Gastrocnemius medialis (tissue), 4 donors: ENCODE measurements at regions not wholly inside any gene's neighbourhood (a gene's known extent, or its start where the extent isn't known, plus 50 kb on each side); places are given as distances from the start of the nearest gene placed in this dataset.
A peak's percentile ranks its signal among the peaks of the same experiment; 100 is the strongest.

Experiments
- ATAC-seq, 2 donors: fragments of 150-250 bp; one replicate each; pipeline ENCODE4 v1.9.1; 2016
- DNase-seq, 2 donors: peaks; one replicate each; pipeline ENCODE4 v3.0.0-alpha.2; 2019
- H3K27ac ChIP-seq, 4 donors: fragments of 200-600 bp; sonication (generic); 1 replicate in 1 of 4; 2 replicates in 3 of 4; pipeline ENCODE4 v1.5.1; 2016 to 2018; ENCODE audit warnings: mild to moderate bottlenecking in 2 of 4, moderate library complexity in 1 of 4
- H3K27me3 ChIP-seq, 3 donors: fragments of 200-600 bp; sonication (generic) in 2 of 3; 1 replicate in 1 of 3; 2 replicates in 2 of 3; pipeline versions ENCODE4 v1.5.1 to v1.6.0; 2016 to 2019; ENCODE audit warnings: mild to moderate bottlenecking in 1 of 3, moderate library complexity in 1 of 3
- H3K36me3 ChIP-seq, 2 donors: fragments of 200-600 bp; sonication (generic) in 1 of 2; one replicate each; pipeline ENCODE4 v1.5.1; 2017 to 2018
- H3K4me1 ChIP-seq, 2 donors: fragments of 200-600 bp; sonication (generic) in 1 of 2; one replicate each; pipeline ENCODE4 v1.5.1; 2016 to 2017; ENCODE audit warnings: mild to moderate bottlenecking in 2 of 2
- H3K4me3 ChIP-seq, 4 donors: fragments of 200-600 bp; sonication (generic) in 3 of 4; 1 replicate in 1 of 4; 2 replicates in 3 of 4; pipeline ENCODE4 v1.5.1; 2016 to 2019; ENCODE audit warnings: mild to moderate bottlenecking in 2 of 4
- H3K9me3 ChIP-seq, 3 donors: fragments of 200-600 bp; sonication (generic) in 2 of 3; 1 replicate in 1 of 3; 2 replicates in 2 of 3; pipeline ENCODE4 v1.5.1; 2016 to 2019
- POLR2A ChIP-seq, 2 donors: fragments of 450-650 bp; IDR thresholded peaks; one replicate each; pipeline ENCODE4 v1.6.1; 2017; ENCODE audit warnings: antibody characterized with exemption in 2 of 2, mild to moderate bottlenecking in 2 of 2, moderate library complexity in 2 of 2
- in situ Hi-C, 4 donors: fragments of 200-750 bp; cut with MboI; loops; one replicate each; pipeline versions ENCODE4 v1.15.0 to v1.8.0; 2017; ENCODE audit warnings: low sequenced_read_pairs in 4 of 4
- intact Hi-C: fragments of 100-400 bp; cut with DNase I; formaldehyde crosslinking; loops from one replicate; pipeline ENCODE4 v1.15.1; 2023; ENCODE audit warnings: low total_unique reads
- TF ChIP-seq, protein P1 (sequence below), 5 experiments: fragments of 450-650 bp in 3 of 5; fragments of 200-600 bp in 2 of 5; sonication (generic) in 2 of 5; IDR thresholded peaks in 4 of 5; conservative IDR thresholded peaks in 1 of 5; 1 replicate in 4 of 5; 2 replicates in 1 of 5; pipeline ENCODE4 v1.5.1; 2016 to 2019; ENCODE audit warnings: antibody characterized with exemption in 5 of 5, mild to moderate bottlenecking in 3 of 5, moderate library complexity in 3 of 5

DNA sequence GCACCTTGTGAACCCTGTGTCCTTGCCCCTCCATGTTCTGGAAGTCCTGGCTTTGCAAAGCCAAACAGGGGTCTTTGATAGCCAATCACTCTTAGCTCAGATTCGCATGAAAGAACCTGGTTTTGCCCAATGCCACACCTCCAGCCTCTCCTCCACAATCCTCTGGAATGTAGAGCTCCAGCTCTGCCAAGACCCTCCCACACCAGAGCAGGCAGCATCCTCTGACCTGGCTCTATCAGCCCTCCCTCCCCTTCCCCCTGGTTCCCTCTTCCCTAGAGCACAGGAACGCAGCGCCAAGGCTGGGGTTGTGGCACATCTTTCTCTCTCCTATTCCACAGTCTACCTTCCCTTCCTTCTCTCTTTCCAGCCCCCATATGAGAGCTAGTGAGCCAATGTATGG, 133.3 kb downstream of the RPLP1 start:
- intact Hi-C loops (no loop called here), in situ Hi-C loops (no loop called here)
- Histone ChIP-seq H3K27me3 (no peaks in the 10 kb centered on the region), H3K36me3 (no peaks in the 10 kb centered on the region), H3K4me3 (no peak overlapping the region), H3K9me3 (no peaks in the 10 kb centered on the region), H3K4me1 (peaks cover 0 to 21% of the 10 kb centered on the region in 2 donors), H3K27ac (no peak overlapping the region)
- DNase-seq (no peak), ATAC-seq (no peak)
- TF ChIP-seq, protein P1, sequence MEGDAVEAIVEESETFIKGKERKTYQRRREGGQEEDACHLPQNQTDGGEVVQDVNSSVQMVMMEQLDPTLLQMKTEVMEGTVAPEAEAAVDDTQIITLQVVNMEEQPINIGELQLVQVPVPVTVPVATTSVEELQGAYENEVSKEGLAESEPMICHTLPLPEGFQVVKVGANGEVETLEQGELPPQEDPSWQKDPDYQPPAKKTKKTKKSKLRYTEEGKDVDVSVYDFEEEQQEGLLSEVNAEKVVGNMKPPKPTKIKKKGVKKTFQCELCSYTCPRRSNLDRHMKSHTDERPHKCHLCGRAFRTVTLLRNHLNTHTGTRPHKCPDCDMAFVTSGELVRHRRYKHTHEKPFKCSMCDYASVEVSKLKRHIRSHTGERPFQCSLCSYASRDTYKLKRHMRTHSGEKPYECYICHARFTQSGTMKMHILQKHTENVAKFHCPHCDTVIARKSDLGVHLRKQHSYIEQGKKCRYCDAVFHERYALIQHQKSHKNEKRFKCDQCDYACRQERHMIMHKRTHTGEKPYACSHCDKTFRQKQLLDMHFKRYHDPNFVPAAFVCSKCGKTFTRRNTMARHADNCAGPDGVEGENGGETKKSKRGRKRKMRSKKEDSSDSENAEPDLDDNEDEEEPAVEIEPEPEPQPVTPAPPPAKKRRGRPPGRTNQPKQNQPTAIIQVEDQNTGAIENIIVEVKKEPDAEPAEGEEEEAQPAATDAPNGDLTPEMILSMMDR (IDR thresholded peaks at IDR 0.05 in 4 of 5, conservative IDR thresholded peaks at IDR 0.05 in 1 of 5), result no peak

DNA sequence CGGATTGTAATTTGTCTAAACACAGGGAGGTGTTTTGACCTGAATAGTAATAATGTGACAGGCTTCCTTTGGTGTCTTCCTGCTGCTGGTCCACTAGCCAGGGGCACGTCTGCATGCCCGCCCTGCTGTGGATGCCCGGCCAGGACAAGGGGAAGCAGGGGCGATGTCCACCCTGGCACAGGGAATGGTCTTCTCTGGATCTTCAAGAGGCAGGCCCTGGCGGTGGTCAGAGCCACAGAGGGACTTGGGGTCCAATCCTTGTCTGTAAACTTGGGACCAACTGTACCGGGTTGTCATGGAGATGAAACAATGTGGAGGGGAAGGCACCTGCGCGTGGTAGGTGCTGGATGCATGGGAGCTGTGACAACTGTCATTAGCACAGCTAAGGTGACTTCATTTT, 134.1 kb downstream of the RPLP1 start:
- no peaks in the 10 kb centered on the region for H3K36me3 ChIP-seq
- in situ Hi-C loops, result no loop called here
- no peak for TF ChIP-seq POLR2A (IDR thresholded peaks at IDR 0.05)
- TF ChIP-seq, protein P1 (IDR thresholded peaks at IDR 0.05 in 4 of 5, conservative IDR thresholded peaks at IDR 0.05 in 1 of 5), result no peak
- no peak overlapping the region for H3K27ac ChIP-seq
- no peak overlapping the region for H3K4me3 ChIP-seq
- H3K27me3 ChIP-seq, result no peaks in the 10 kb centered on the region
- peaks cover 0 to 21% of the 10 kb centered on the region in 2 donors for H3K4me1 ChIP-seq
- H3K9me3 ChIP-seq, result no peaks in the 10 kb centered on the region
- DNase-seq, result no peak
- ATAC-seq, result no peak
- intact Hi-C loops, result no loop called here

DNA sequence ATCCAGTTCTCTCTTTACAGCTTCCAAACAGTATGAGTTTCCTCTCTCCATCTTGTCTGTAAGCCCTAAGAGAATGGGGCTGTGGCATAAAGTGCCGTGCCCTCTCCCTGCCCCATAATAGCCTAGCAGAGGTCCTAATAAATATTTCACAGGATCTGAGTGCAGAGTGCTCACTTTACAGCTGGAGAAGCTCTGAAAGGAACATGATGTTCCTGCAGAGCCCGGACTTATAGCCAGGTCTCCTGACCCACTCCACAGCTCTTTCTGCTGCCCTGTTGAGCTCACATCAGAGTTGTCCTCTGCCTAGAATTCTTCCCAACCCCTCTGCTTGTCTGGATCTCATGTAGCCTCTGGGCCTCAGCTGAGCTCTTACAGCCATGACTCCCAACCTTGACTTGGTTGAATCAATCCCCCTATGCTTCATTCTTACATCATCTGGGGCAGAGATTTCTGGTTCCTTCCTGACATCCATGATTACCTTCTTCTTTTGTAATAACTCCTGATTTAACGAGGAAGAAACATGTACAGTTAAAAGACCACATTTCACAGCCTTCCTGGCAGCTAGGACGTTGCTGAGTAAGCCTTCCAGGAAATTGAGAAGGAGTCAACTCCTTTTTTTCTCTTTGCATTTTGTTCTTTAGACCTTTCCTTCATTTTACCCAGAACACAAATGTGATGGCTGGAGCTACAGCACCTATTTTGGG, 135.3 kb downstream of the RPLP1 start:
- Histone ChIP-seq H3K9me3 (no peaks in the 10 kb centered on the region), H3K27me3 (no peaks in the 10 kb centered on the region), H3K4me1 (peaks cover 0 to 21% of the 10 kb centered on the region in 2 donors), H3K4me3 (no peak overlapping the region), H3K36me3 (no peaks in the 10 kb centered on the region), H3K27ac (peak overlapping the region in 1 of 4 donors; percentile 46)
- no peak for DNase-seq
- peak; percentile 45 to 62 for ATAC-seq
- in situ Hi-C loops (no loop called here), intact Hi-C loops (no loop called here)
- TF ChIP-seq, protein P1 (IDR thresholded peaks at IDR 0.05 in 4 of 5, conservative IDR thresholded peaks at IDR 0.05 in 1 of 5), result no peak
- TF ChIP-seq POLR2A (IDR thresholded peaks at IDR 0.05), result no peak

DNA sequence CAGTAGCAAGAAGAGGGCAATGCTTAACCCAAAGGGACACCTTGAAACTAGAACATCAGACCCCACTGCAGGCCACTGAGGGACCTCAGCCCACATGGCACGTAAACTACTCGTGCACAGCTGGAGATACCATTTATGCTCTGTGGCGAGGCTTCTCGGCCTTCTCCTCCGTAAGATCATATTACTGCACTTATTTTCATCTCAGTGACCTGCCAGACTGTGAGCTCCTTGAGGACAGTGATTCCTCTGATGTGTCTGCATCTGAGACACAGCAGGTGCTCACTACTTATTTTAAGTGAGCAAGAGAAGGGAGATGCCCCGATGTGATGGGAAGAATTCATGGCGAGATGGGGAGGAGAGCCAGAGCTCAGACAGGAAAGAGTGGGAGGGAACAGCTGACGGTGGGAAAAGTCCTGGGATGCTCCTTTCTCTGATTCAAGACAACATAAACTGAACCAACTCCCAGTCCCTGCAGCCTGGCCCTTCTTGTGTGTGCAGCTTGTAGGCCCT, 137.6 kb downstream of the RPLP1 start:
- H3K36me3 ChIP-seq, result no peaks in the 10 kb centered on the region
- H3K27ac ChIP-seq, result no peak overlapping the region
- in situ Hi-C loops (no loop called here), intact Hi-C loops (loop anchor here (10.0 kb wide), 1 partner anchor 115 kb away; no protein-coding TSS in a partner anchor)
- TF ChIP-seq, protein P1 (IDR thresholded peaks at IDR 0.05 in 4 of 5, conservative IDR thresholded peaks at IDR 0.05 in 1 of 5), result no peak
- TF ChIP-seq POLR2A (IDR thresholded peaks at IDR 0.05), result no peak
- H3K27me3 ChIP-seq, result no peaks in the 10 kb centered on the region
- peak; percentile 21 to 25 for DNase-seq
- H3K9me3 ChIP-seq, result no peaks in the 10 kb centered on the region
- ATAC-seq, result peak; percentile 58 to 76
- H3K4me3 ChIP-seq, result no peak overlapping the region
- peaks cover 12 to 35% of the 10 kb centered on the region in 2 donors for H3K4me1 ChIP-seq
